B cell (primary cell): ENCODE measurements at regions not wholly inside any gene's neighbourhood (a gene's known extent, or its start where the extent isn't known, plus 50 kb on each side); places are given as distances from the start of the nearest gene placed in this dataset.
"Not testable (repeated sequence)": the region's sequence is repeated elsewhere in the genome, so short reads cannot be mapped to it uniquely, and the experiment has no call there.

Source experiments
- ATAC-seq: fragments of 200-7000 bp; cut with Tn5 transposase; one replicate; pipeline ENCODE4 v1.10.0; 2021; ENCODE audit warnings: low read depth, mild to moderate bottlenecking, moderate number of reproducible peaks, moderate library complexity
- CTCF ChIA-PET: fragments of 350-600 bp; sonication (Branson Sonifier 250); formaldehyde crosslinking; loops from one replicate; lab custom pipeline; 2021; ENCODE audit warnings: antibody characterized with exemption, inconsistent platforms; lab: Charles Lee
- POLR2A ChIA-PET: fragments of 350-600 bp; sonication (Branson Sonifier 250); formaldehyde crosslinking; loops from one replicate; lab custom pipeline; 2021; ENCODE audit warnings: antibody characterized with exemption; lab: Charles Lee
- DNase-seq: peaks from one replicate; pipeline ENCODE4 v3.0.0; 2013
- H2AFZ ChIP-seq: 2 replicates; pipeline ENCODE4 v1.6.1; 2012; ENCODE audit warnings: mild to moderate bottlenecking, low read depth, low read length; ENCODE audit not compliant: insufficient read depth, poor library complexity, severe bottlenecking
- H3K27ac ChIP-seq, 2 donors: 1 replicate in 1 of 2; 2 replicates in 1 of 2; pipeline ENCODE4 v1.5.1; 2012 to 2013; ENCODE audit warnings: low read length in 2 of 2, mild to moderate bottlenecking in 2 of 2, moderate library complexity in 1 of 2
- H3K27me3 ChIP-seq, 4 experiments: fragments of 200-600 bp in 1 of 4; sonication (generic) in 1 of 4; replicated peaks in 1 of 4; 1 replicate in 2 of 4; 2 replicates in 2 of 4; pipeline versions ENCODE4 v1.6.1 to v1.7.0; 2013 to 2016; ENCODE audit warnings: low read length in 3 of 4, mild to moderate bottlenecking in 2 of 4, mixed read lengths in 1 of 4, moderate library complexity in 1 of 4; ENCODE audit not compliant: insufficient read depth in 4 of 4, control insufficient read depth in 3 of 4; ENCODE audit errors: control extremely low read depth in 1 of 4
- H3K36me3 ChIP-seq, 2 experiments: replicated peaks in 1 of 2; 1 replicate in 1 of 2; 2 replicates in 1 of 2; pipeline versions ENCODE4 v1.6.1 to v1.7.1; 2013; ENCODE audit warnings: low read length in 1 of 2; ENCODE audit not compliant: insufficient read depth in 2 of 2, control insufficient read depth in 1 of 2; ENCODE audit errors: control extremely low read depth in 1 of 2, extremely low read depth in 1 of 2
- H3K4me1 ChIP-seq, 2 donors: fragments of 200-600 bp in 1 of 2; sonication (generic) in 1 of 2; 1 replicate in 1 of 2; 2 replicates in 1 of 2; pipeline versions ENCODE4 v1.5.1 to v1.6.1; 2013 to 2017; ENCODE audit warnings: low read length in 2 of 2; ENCODE audit not compliant: control insufficient read depth in 2 of 2, insufficient read depth in 2 of 2
- H3K4me2 ChIP-seq: replicated peaks from 2 replicates; pipeline ENCODE3; 2012; ENCODE audit warnings: mild to moderate bottlenecking, low read depth, low read length; ENCODE audit not compliant: poor library complexity, severe bottlenecking
- H3K4me3 ChIP-seq, 5 experiments: fragments of 200-600 bp in 1 of 5; sonication (generic) in 1 of 5; 1 replicate in 3 of 5; 2 replicates in 2 of 5; pipeline versions ENCODE4 v1.5.1 to v1.7.0; 2011 to 2016; ENCODE audit warnings: low read length in 4 of 5, mild to moderate bottlenecking in 4 of 5, low read depth in 2 of 5, control low read depth in 1 of 5, moderate library complexity in 1 of 5; ENCODE audit not compliant: insufficient read depth in 1 of 5; ENCODE audit errors: control extremely low read depth in 1 of 5, extremely low read depth in 1 of 5
- H3K79me2 ChIP-seq: fragments of 200-600 bp; sonication (generic); one replicate; pipeline ENCODE4 v1.6.0; 2016; ENCODE audit warnings: low read length; ENCODE audit not compliant: control insufficient read depth, insufficient read depth
- H3K9ac ChIP-seq: fragments of 200-600 bp; sonication (generic); 2 replicates; pipeline ENCODE4 v1.6.1; 2017; ENCODE audit warnings: mild to moderate bottlenecking, low read length, moderate library complexity
- H3K9me3 ChIP-seq, 3 donors: one replicate each; pipeline versions ENCODE4 v1.6.1 to v1.7.1; 2013; ENCODE audit warnings: low read length in 2 of 3; ENCODE audit not compliant: control insufficient read depth in 2 of 3, insufficient read depth in 1 of 3; ENCODE audit errors: control extremely low read depth in 1 of 3
- H4K20me1 ChIP-seq: 2 replicates; pipeline ENCODE4 v1.6.0; 2012; ENCODE audit warnings: mild to moderate bottlenecking, low read length; ENCODE audit not compliant: insufficient read depth, control insufficient read depth, poor library complexity, severe bottlenecking
- H3K27ac Mint-ChIP-seq: one replicate; pipeline ENCODE4 v1.8.0; 2021; ENCODE audit warnings: mixed read lengths
- H3K27me3 Mint-ChIP-seq: one replicate; pipeline ENCODE4 v1.8.0; 2021; ENCODE audit warnings: mixed read lengths
- H3K4me1 Mint-ChIP-seq: one replicate; pipeline ENCODE4 v1.8.0; 2021; ENCODE audit warnings: mixed read lengths
- H3K4me3 Mint-ChIP-seq: one replicate; pipeline ENCODE4 v1.8.0; 2021; ENCODE audit warnings: mixed read lengths
- H3K9me3 Mint-ChIP-seq: one replicate; pipeline ENCODE4 v1.8.0; 2022; ENCODE audit warnings: mixed read lengths; ENCODE audit not compliant: insufficient read depth
- CTCF ChIP-seq: fragments of 200-600 bp; IDR thresholded peaks from one replicate; pipeline ENCODE4 v1.8.0; 2022; ENCODE audit warnings: antibody characterized with exemption, mild to moderate bottlenecking
- EZH2 ChIP-seq: IDR thresholded peaks from 2 replicates; pipeline ENCODE4 v1.6.1; 2012; ENCODE audit warnings: borderline replicate concordance, low read depth, mild to moderate bottlenecking, moderate library complexity, low read length; ENCODE audit not compliant: insufficient read depth, poor library complexity, severe bottlenecking
- WGBS: methylation state at CpG from one replicate; pipeline ENCODE4 v1.1.5; 2013; ENCODE audit warnings: missing lambda C conversion rate; ENCODE audit not compliant: insufficient coverage; 5-methylcytosine and 5-hydroxymethylcytosine counted together
- intact Hi-C: fragments of 100-400 bp; cut with micrococcal nuclease; formaldehyde crosslinking; loops from one replicate; pipeline ENCODE4 v1.10.0; 2022

- H3K9me3 ChIP-seq, result no peaks in the 10 kb centered on the region
- no peaks in the 10 kb centered on the region for H4K20me1 ChIP-seq
- ATAC-seq (peak; percentile 56), DNase-seq (peak; percentile 48)
- WGBS, result 2% methylated on average over 32 of the region's 36 CpGs
- H3K36me3 ChIP-seq, result no peaks in the 10 kb centered on the region
- H3K4me2 ChIP-seq, result peak overlapping the region; percentile 15
- intact Hi-C loops, result no loop called here
- TF ChIP-seq CTCF (no peak), EZH2 (no peak)
- H3K4me3 Mint-ChIP-seq, result peak overlapping the region; percentile 72
- H3K4me1 Mint-ChIP-seq, result peaks cover 15% of the 10 kb centered on the region
- H3K9ac ChIP-seq, result no peak overlapping the region
- H3K79me2 ChIP-seq, result no peaks in the 10 kb centered on the region
- H3K27me3 ChIP-seq, result peaks cover 0 to 11% (median 1%) of the 10 kb centered on the region in 4 experiments
- H3K9me3 Mint-ChIP-seq, result no peaks in the 10 kb centered on the region
- H3K4me3 ChIP-seq, result peak overlapping the region in 1 of 5 experiments; percentile 1
- peak overlapping the region; percentile 14 for H2AFZ ChIP-seq
- ChIA-PET CTCF (interaction anchor here (0.9 to 1.6 kb wide), 5 partner anchors 140 to 661 kb away, joined by 3 to 5 read pairs (median 3); no protein-coding TSS in a partner anchor), POLR2A (no interaction called here)
- no peak overlapping the region for H3K27ac ChIP-seq
- no peak overlapping the region for H3K27ac Mint-ChIP-seq
- peaks cover 38% of the 10 kb centered on the region for H3K27me3 Mint-ChIP-seq
- peaks cover 0 to 4% of the 10 kb centered on the region in 2 donors for H3K4me1 ChIP-seq
Observed at GRCh38 chr17:20852239-20852989, 190.4 kb downstream of the USP22 start.

GRCh38 chr17:20852990-20853370 is 189.8 kb downstream of the USP22 start:
- Histone ChIP-seq H3K9ac (no peak overlapping the region), H4K20me1 (no peaks in the 10 kb centered on the region), H3K79me2 (no peaks in the 10 kb centered on the region), H3K4me2 (no peak overlapping the region), H3K9me3 (no peaks in the 10 kb centered on the region), H3K27ac (no peak overlapping the region), H3K36me3 (no peaks in the 10 kb centered on the region), H3K4me1 (peaks cover 0 to 4% of the 10 kb centered on the region in 2 donors), H2AFZ (peak overlapping the region; percentile 14), H3K27me3 (peaks cover 0 to 11% (median 1%) of the 10 kb centered on the region in 4 experiments), H3K4me3 (no peak overlapping the region)
- peak overlapping the region; percentile 72 for H3K4me3 Mint-ChIP-seq
- 13% methylated on average over 1 of the region's 6 CpGs for WGBS
- ATAC-seq, result no peak
- peaks cover 40% of the 10 kb centered on the region for H3K27me3 Mint-ChIP-seq
- H3K9me3 Mint-ChIP-seq, result no peaks in the 10 kb centered on the region
- H3K27ac Mint-ChIP-seq, result no peak overlapping the region
- no peak for TF ChIP-seq EZH2
- TF ChIP-seq CTCF, result no peak
- H3K4me1 Mint-ChIP-seq, result peaks cover 15% of the 10 kb centered on the region
- intact Hi-C loops, result no loop called here
- DNase-seq, result no peak
- POLR2A ChIA-PET, result no interaction called here
- CTCF ChIA-PET, result interaction anchor here (1.0 to 1.6 kb wide), 3 partner anchors 468 to 660 kb away, joined by 3 to 4 read pairs (median 3); no protein-coding TSS in a partner anchor

GRCh38 chr17:20855910-20856470 is 186.8 kb downstream of the USP22 start:
- H3K36me3 ChIP-seq, H3K79me2 ChIP-seq, H2AFZ ChIP-seq, H3K4me2 ChIP-seq, intact Hi-C loops, H3K9me3 ChIP-seq, H3K4me3 Mint-ChIP-seq, H4K20me1 ChIP-seq, H3K4me1 ChIP-seq, H3K9ac ChIP-seq, H3K27ac ChIP-seq, H3K9me3 Mint-ChIP-seq, H3K27ac Mint-ChIP-seq, H3K4me3 ChIP-seq, DNase-seq, ATAC-seq: not testable (repeated sequence)
- peaks cover 15% of the 10 kb centered on the region for H3K4me1 Mint-ChIP-seq
- POLR2A ChIA-PET, result interaction anchor here (0.6 kb wide), 1 partner anchor 156 kb away, joined by 3 read pairs; no protein-coding TSS in a partner anchor
- peaks cover 33% of the 10 kb centered on the region for H3K27me3 Mint-ChIP-seq
- CTCF ChIA-PET, result interaction anchor here (0.5 to 0.6 kb wide), 2 partner anchors 247 to 632 kb away, joined by 3 read pairs; no protein-coding TSS in a partner anchor
- peaks cover 0 to 11% (median 3%) of the 10 kb centered on the region in 4 experiments for H3K27me3 ChIP-seq
- no CpG with 5 or more reads among the region's 2 CpGs for WGBS
